SK-N-SH treated with all-trans-retinoic acid at 6 μM for 48 hours (cell line): ENCODE measurements at regions not wholly inside any gene's neighbourhood (a gene's known extent, or its start where the extent isn't known, plus 50 kb on each side); places are given as distances from the start of the nearest gene placed in this dataset.
A peak's percentile ranks its signal among the peaks of the same experiment; 100 is the strongest.

Source experiments
- ATAC-seq: fragments of 200-7000 bp; cut with Tn5 transposase; 3 replicates; pipeline ENCODE4 v1.9.1; 2020; ENCODE audit warnings: mild to moderate bottlenecking, moderate library complexity
- ARNTL ChIP-seq: fragments of 450-650 bp; formaldehyde crosslinking; IDR thresholded peaks from 2 replicates; pipeline ENCODE4 v1.5.0; 2020; ENCODE audit warnings: low read depth, mild to moderate bottlenecking, moderate library complexity, borderline replicate concordance
- CREB5 ChIP-seq: fragments of 250-450 bp; sonication (Bioruptor Pico); IDR thresholded peaks from 2 replicates; pipeline ENCODE4 v1.5.1; 2020; ENCODE audit warnings: low read depth, mild to moderate bottlenecking, moderate library complexity
- CSDC2 ChIP-seq: fragments of 250-450 bp; sonication (Bioruptor Pico); IDR thresholded peaks from 2 replicates; pipeline ENCODE4 v1.5.0; 2020; ENCODE audit warnings: mild to moderate bottlenecking, moderate library complexity
- CSRNP3 ChIP-seq: fragments of 250-450 bp; sonication (Bioruptor Pico); IDR thresholded peaks from 2 replicates; pipeline ENCODE4 v1.5.1; 2021; ENCODE audit warnings: mild to moderate bottlenecking, moderate library complexity
- ESRRG ChIP-seq: fragments of 250-450 bp; sonication (Bioruptor Pico); IDR thresholded peaks from 2 replicates; pipeline ENCODE4 v1.6.1; 2021; ENCODE audit warnings: mild to moderate bottlenecking
- OSR1 ChIP-seq: fragments of 250-450 bp; sonication (Bioruptor Pico); IDR thresholded peaks from 2 replicates; pipeline ENCODE4 v1.8.0; 2022; ENCODE audit warnings: moderate library complexity, mild to moderate bottlenecking, inconsistent platforms
- PATZ1 ChIP-seq: fragments of 250-450 bp; sonication (Bioruptor Pico); IDR thresholded peaks from 2 replicates; pipeline ENCODE4 v1.8.0; 2020; ENCODE audit warnings: mild to moderate bottlenecking, moderate library complexity, borderline replicate concordance
- POU6F1 ChIP-seq: fragments of 250-450 bp; sonication (Bioruptor Pico); IDR thresholded peaks from 2 replicates; pipeline ENCODE4 v1.8.0; 2021; ENCODE audit warnings: low read depth, mild to moderate bottlenecking, moderate library complexity, borderline replicate concordance
- PPARA ChIP-seq: fragments of 250-450 bp; sonication (Bioruptor Pico); IDR thresholded peaks from 2 replicates; pipeline ENCODE4 v1.5.0; 2020; ENCODE audit warnings: mild to moderate bottlenecking, borderline replicate concordance
- RARB ChIP-seq: fragments of 250-450 bp; sonication (Bioruptor Pico); IDR thresholded peaks from 2 replicates; pipeline ENCODE4 v1.8.0; 2021; ENCODE audit warnings: mild to moderate bottlenecking, moderate library complexity
- SNAI2 ChIP-seq: fragments of 250-450 bp; sonication (Bioruptor Pico); IDR thresholded peaks from 2 replicates; pipeline ENCODE4 v1.5.0; 2020; ENCODE audit warnings: mild to moderate bottlenecking, moderate library complexity
- TCF4 ChIP-seq: fragments of 250-450 bp; sonication (Bioruptor Pico); IDR thresholded peaks from 2 replicates; pipeline ENCODE4 v1.8.0; 2021; ENCODE audit warnings: mild to moderate bottlenecking, moderate library complexity, borderline replicate concordance
- TOX ChIP-seq: fragments of 250-450 bp; sonication (Bioruptor Pico); IDR thresholded peaks from 2 replicates; pipeline ENCODE4 v1.8.0; 2021; ENCODE audit warnings: mild to moderate bottlenecking, moderate library complexity, borderline replicate concordance
- TSHZ2 ChIP-seq: fragments of 250-450 bp; sonication (Bioruptor Pico); IDR thresholded peaks from 2 replicates; pipeline ENCODE4 v1.5.0; 2020; ENCODE audit warnings: mild to moderate bottlenecking, moderate library complexity
- ZC3H10 ChIP-seq: fragments of 250-450 bp; sonication (Bioruptor Pico); IDR thresholded peaks from 2 replicates; pipeline ENCODE4 v1.5.1; 2021; ENCODE audit warnings: mild to moderate bottlenecking, moderate library complexity
- ZFP3 ChIP-seq: fragments of 250-450 bp; sonication (Bioruptor Pico); IDR thresholded peaks from 2 replicates; pipeline ENCODE4 v1.5.0; 2020; ENCODE audit warnings: mild to moderate bottlenecking, moderate library complexity
- ZFP30 ChIP-seq: fragments of 450-650 bp; formaldehyde crosslinking; IDR thresholded peaks from 2 replicates; pipeline ENCODE4 v1.5.0; 2022; ENCODE audit warnings: mild to moderate bottlenecking, moderate library complexity
- ZNF70 ChIP-seq: fragments of 450-650 bp; formaldehyde crosslinking; IDR thresholded peaks from 2 replicates; pipeline ENCODE4 v1.5.0; 2020; ENCODE audit warnings: mild to moderate bottlenecking, moderate library complexity
- ZNF8 ChIP-seq: fragments of 450-650 bp; formaldehyde crosslinking; IDR thresholded peaks from 2 replicates; pipeline ENCODE4 v1.5.0; 2020; ENCODE audit warnings: mild to moderate bottlenecking, moderate library complexity

- no peak for TF ChIP-seq POU6F1
- no peak for TF ChIP-seq ESRRG (CRISPR knock-in tag)
- no peak for TF ChIP-seq ARNTL (CRISPR knock-in tag)
- no peak for TF ChIP-seq ZC3H10
- TF ChIP-seq SNAI2 (CRISPR knock-in tag) = no peak
- TF ChIP-seq ZNF70 = no peak
- no peak for TF ChIP-seq ZFP3
- TF ChIP-seq ZNF8 (CRISPR knock-in tag) = no peak
- TF ChIP-seq PPARA (CRISPR knock-in tag) = no peak
- no peak for TF ChIP-seq CREB5
- TF ChIP-seq CSDC2 (CRISPR knock-in tag) = no peak
- TF ChIP-seq ZFP30 = no peak
- TF ChIP-seq TOX (CRISPR knock-in tag) = no peak
- TF ChIP-seq OSR1 (CRISPR knock-in tag) = no peak
- no peak for TF ChIP-seq PATZ1 (CRISPR knock-in tag)
- no peak for TF ChIP-seq CSRNP3 (CRISPR knock-in tag)
- no peak for TF ChIP-seq RARB (CRISPR knock-in tag)
- TF ChIP-seq TCF4 = no peak
- no peak for TF ChIP-seq TSHZ2
- TF ChIP-seq, all 23 proteins: peak for 0
- ATAC-seq = peak; percentile 32; the same call in 2 of the 3 replicates
These were observed 137.5 kb upstream of the MKLN1 start for GRCh38 chr7:131190146-131190545.

GRCh38 chr7:131190581-131190980 lies 137.1 kb upstream of the MKLN1 start:
- ATAC-seq = no peak; the same call in 2 of the 3 replicates
- TF ChIP-seq PATZ1 (CRISPR knock-in tag) (no peak), ZFP30 (no peak), ZNF8 (CRISPR knock-in tag) (no peak), ZNF70 (no peak), CREB5 (no peak), ZC3H10 (no peak)
- TF ChIP-seq, all 23 proteins: peak for 0
